ENCODE measurements at regions not wholly inside any gene's neighbourhood (a gene's known extent, or its start where the extent isn't known, plus 50 kb on each side); places are given as distances from the start of the nearest gene placed in this dataset.
A peak's percentile ranks its signal among the peaks of the same experiment; 100 is the strongest.
"Not testable (repeated sequence)": the region's sequence is repeated elsewhere in the genome, so short reads cannot be mapped to it uniquely, and the experiment has no call there.

DNA sequence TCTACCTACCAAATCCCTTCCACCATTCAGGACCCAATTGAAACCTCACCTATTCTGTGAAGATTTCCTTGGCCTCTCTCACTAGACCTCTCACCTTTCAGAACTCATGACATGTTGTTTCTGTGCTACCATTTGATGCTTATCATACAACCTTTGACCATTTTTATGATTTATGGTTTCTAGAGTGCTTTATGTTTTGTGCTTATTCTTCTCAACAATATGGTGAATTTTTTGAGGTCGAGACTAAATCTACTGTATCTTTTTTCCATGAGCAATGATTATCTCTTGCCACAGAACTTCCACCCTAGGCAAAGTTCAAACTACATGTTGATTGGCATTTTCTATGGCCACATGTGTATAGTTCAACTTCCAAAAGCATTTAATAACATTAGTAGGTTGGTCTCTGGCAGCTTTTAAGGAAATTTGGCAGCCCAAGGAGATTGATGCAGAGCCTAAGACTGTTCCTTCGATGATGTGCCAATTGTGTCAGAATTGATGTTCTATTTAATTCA, 84.9 kb downstream of the OLIG3 start:
- H3K27ac Mint-ChIP-seq = no peak overlapping the region
- H3K4me1 Mint-ChIP-seq (ENCODE audit: low read depth) = peaks cover 3% of the 10 kb centered on the region

DNA sequence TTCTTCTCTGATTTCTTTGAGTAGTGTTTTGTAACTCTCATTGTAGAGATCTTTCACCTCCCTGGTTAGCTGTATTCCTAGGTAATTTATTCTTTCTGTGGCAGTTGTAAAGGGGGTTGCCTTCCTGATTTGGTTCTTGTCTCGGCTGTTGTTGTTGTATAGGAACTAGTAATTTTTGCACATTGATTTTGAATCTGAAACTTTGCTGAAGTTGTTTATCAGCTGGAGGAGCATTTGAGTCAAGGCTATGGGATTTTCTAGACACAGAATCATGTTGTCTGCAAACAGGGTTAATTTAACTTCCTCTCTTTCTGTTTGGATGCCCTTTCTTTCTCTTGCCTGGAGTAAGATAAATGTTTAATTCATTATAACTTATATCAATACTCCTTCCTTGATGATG, 86.4 kb downstream of the OLIG3 start:
- Mint-ChIP-seq H3K27me3 (no peaks in the 10 kb centered on the region), H3K4me3 (no peak overlapping the region), H3K9me3 (ENCODE audit: low read depth) (peaks cover 17% of the 10 kb centered on the region), H3K4me1 (ENCODE audit: low read depth) (peaks cover 3% of the 10 kb centered on the region), H3K36me3 (no peaks in the 10 kb centered on the region), H3K27ac (no peak overlapping the region)

More for the DNA sequence above, 84.9 kb downstream of the OLIG3 start:
- Mint-ChIP-seq H3K4me3 (no peak overlapping the region), H3K27me3 (no peaks in the 10 kb centered on the region), H3K9me3 (ENCODE audit: low read depth) (peaks cover 17% of the 10 kb centered on the region), H3K36me3 (no peaks in the 10 kb centered on the region)

DNA sequence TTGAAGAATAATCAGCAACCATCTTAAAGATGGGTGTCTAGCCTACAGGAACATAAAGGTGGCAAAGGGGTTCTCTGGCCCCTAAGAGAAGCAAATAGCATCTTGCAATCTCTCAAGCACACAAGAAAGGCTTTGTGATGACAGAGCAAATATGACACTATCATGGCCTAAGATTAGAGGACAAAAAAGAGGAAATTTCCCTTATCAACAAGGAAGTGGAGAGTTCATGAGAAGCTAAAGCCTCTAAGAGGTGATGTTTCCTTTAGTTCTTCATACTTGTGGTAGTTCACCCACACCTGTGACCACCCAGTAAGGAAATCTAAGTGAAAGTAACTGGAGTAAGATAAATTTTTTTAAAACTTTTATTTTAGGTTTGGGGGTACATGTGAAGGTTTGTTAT, 88.4 kb downstream of the OLIG3 start:
- H3K27ac Mint-ChIP-seq = no peak overlapping the region
- H3K27me3 Mint-ChIP-seq = no peaks in the 10 kb centered on the region
- H3K4me1 Mint-ChIP-seq (ENCODE audit: low read depth) = peaks cover 3% of the 10 kb centered on the region
- peaks cover 17% of the 10 kb centered on the region for H3K9me3 Mint-ChIP-seq (ENCODE audit: low read depth)
- no peaks in the 10 kb centered on the region for H3K36me3 Mint-ChIP-seq
- H3K4me3 Mint-ChIP-seq = no peak overlapping the region

DNA sequence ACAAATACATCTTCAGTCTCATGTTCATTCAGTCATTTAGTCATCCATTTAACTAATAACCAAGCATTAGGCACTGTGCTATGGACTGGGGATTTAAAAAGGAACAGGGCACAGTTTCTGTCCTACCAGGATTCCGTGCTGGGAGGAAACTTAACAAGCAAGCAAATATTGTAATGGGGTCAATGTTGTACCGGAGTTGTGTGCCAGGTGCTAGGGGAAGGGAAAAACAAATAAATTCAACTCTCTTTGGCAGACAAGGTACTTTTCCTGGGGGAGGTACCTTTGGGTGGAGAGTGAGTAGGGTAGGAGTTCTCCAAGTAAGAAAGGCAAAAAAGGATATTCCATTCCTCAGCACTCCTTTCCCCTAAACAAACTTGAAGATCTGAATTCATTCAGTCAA, 90.3 kb downstream of the OLIG3 start:
- Mint-ChIP-seq H3K4me1 (ENCODE audit: low read depth) (peaks cover 3% of the 10 kb centered on the region), H3K36me3 (no peaks in the 10 kb centered on the region), H3K4me3 (no peak overlapping the region), H3K27me3 (no peaks in the 10 kb centered on the region), H3K27ac (no peak overlapping the region), H3K9me3 (ENCODE audit: low read depth) (peaks cover 17% of the 10 kb centered on the region)

DNA sequence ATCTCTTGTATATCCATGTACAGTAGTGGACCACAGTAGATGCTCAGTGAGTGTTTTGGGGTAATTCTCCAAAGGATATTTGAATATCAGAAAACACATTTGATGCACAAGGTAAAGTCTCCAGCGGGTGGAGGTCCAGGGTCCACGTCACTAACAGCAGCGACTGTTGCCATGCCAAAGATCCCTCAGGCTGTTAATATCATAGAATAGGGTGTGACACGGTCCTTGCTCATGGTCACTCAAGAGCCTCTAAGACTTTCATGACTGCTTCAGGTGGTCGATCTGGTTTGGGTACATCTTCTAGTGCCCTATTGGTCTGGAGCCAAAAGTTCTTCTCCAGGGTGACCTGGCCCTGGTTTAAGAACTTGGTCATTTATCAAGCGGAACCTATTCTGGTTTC, 90.8 kb downstream of the OLIG3 start:
- Mint-ChIP-seq H3K27ac (no peak overlapping the region), H3K4me1 (ENCODE audit: low read depth) (peaks cover 3% of the 10 kb centered on the region), H3K27me3 (no peaks in the 10 kb centered on the region), H3K9me3 (ENCODE audit: low read depth) (peaks cover 17% of the 10 kb centered on the region), H3K4me3 (no peak overlapping the region), H3K36me3 (no peaks in the 10 kb centered on the region)

DNA sequence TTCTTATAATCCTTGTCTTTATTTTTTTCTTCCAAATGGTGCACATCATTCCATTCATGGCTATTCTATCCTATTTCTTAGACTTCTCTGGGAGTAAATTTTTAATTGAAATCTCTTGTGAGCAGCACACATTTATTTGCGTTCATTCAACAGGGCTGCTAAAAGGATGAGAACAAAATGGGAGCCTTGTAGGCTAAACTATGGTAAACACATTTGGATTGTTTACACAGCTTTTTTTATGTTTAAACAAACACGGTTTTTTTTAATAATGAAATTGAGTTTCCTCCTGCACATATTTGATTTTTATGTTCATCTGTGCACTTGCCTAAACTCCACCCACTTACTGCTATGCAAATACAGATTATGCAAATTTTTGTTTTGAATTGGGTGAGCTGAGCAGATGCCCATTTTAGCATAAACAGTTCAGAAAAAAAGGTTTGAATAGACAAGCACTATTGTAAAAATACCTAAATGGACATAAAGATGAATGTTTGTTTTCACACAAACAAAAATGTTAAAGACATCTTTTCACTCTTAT, 92.0 kb downstream of the OLIG3 start:
- H3K27me3 Mint-ChIP-seq = no peaks in the 10 kb centered on the region
- no peaks in the 10 kb centered on the region for H3K36me3 Mint-ChIP-seq
- H3K4me1 Mint-ChIP-seq (ENCODE audit: low read depth) = peaks cover 3% of the 10 kb centered on the region
- no peak overlapping the region for H3K27ac Mint-ChIP-seq
- H3K9me3 Mint-ChIP-seq (ENCODE audit: low read depth) = peaks cover 9% of the 10 kb centered on the region
- H3K4me3 Mint-ChIP-seq = no peak overlapping the region

DNA sequence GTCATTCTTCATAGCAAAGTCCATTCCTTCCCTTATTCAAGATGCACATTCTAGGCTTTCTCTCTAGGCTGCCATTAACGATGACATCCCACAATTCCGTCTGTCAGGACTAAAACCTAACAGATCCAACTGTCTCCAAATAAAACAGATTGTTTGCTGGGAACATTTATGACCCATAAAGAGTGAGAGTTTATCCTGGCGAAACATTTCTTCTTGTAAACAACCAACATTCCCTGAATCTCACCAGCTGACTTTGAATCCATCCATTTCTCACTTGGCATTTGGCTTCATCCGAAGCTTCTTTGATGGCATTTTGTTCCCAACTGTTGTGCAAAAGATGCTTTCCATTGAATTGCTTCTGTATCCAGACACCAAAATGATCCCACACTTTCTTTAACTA, 93.1 kb downstream of the OLIG3 start:
- Mint-ChIP-seq H3K4me3 (no peak overlapping the region), H3K36me3 (no peaks in the 10 kb centered on the region), H3K4me1 (ENCODE audit: low read depth) (peaks cover 3% of the 10 kb centered on the region), H3K9me3 (ENCODE audit: low read depth) (no peaks in the 10 kb centered on the region), H3K27me3 (no peaks in the 10 kb centered on the region), H3K27ac (no peak overlapping the region)

DNA sequence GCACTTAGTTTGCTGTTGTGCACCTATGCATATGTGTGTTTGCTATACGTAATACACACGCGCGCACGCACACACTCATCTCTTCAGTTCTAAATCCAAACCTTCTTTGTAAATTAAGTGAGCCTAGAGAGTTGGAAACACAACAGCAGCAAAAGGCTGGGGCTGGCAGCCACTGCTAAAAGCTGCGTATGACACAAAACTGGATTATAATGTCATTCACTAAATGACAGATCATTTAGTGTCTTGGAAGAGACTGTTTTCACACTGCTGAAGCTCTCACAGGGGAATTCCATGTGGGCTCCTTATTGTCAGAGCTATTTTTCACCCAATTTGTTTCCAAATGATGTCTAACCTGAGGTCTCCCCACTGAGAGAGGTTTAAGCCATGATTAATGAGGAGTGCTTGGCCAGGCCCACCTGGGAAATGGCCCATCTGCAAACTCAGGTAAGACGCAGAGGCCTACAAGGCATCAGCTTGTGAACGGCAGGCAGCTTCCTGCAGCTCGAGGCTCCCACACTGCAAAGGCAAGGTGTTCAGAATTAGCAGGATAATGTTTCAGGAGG, 94.2 kb downstream of the OLIG3 start:
- H3K36me3 Mint-ChIP-seq = peaks cover 2% of the 10 kb centered on the region
- H3K27ac Mint-ChIP-seq = no peak overlapping the region
- H3K27me3 Mint-ChIP-seq = no peaks in the 10 kb centered on the region
- no peaks in the 10 kb centered on the region for H3K4me1 Mint-ChIP-seq (ENCODE audit: low read depth)
- no peak overlapping the region for H3K4me3 Mint-ChIP-seq
- H3K9me3 Mint-ChIP-seq (ENCODE audit: low read depth) = no peaks in the 10 kb centered on the region

DNA sequence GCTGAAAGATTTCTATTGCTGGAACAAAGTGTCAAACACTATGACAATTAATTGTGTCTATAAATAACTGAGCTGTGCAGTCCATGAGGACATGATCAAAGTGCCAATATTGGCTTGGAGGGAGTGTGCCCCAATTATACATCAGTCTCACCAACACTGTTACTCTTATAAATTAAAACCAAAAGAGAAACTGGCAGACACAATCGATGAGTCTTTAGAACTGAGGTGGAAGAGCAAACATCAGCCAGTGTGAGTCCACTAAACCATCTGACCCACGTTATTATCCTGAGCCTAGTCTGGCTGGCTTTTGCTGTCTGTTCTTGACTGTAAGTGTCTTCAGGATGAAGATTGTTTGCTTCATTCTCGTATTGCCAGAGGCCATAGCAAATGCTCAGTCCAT, 98.9 kb downstream of the OLIG3 start:
- peaks cover 24% of the 10 kb centered on the region for H3K4me1 Mint-ChIP-seq (ENCODE audit: low read depth)
- H3K27ac Mint-ChIP-seq = no peak overlapping the region

DNA sequence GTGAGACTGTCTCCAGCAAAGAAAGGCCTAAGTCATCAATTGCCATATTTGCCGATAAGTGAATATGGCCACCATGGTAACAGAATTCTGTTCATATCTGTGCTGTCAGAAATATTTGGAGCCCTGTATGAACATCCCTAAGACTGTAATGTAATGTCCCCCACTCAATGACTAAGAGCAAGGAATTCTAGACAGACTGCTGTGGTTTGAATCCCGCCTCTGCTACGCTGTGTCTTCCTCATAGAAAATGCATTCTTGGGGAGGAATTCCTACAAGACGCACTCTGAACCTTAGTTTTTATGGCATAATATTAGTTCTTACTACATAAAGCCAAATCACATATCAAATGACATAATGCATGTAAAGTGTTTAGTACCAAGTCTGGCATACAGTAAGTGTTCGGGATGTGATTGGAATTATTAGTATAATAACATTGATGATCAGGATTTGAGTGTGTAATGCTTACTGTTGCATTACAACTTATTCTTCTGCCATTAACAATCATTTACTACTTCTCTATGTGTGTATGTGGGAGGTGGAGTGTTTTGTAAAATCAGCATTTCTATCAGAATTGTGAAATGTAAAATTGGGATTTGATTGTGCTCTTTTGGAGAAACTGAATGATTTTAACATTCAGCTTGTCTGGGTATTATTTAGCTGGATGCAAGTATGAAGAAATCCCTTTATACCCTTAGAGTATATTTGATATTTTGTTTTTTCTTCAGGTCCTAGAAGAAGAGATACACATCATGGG, 103.0 kb downstream of the OLIG3 start:
- H3K4me1 Mint-ChIP-seq (ENCODE audit: low read depth) = peaks cover 60% of the 10 kb centered on the region

More for the DNA sequence above, 98.9 kb downstream of the OLIG3 start:
- H3K36me3 Mint-ChIP-seq = peaks cover 4% of the 10 kb centered on the region
- no peak overlapping the region for H3K4me3 Mint-ChIP-seq
- no peaks in the 10 kb centered on the region for H3K27me3 Mint-ChIP-seq
- no peaks in the 10 kb centered on the region for H3K9me3 Mint-ChIP-seq (ENCODE audit: low read depth)

DNA sequence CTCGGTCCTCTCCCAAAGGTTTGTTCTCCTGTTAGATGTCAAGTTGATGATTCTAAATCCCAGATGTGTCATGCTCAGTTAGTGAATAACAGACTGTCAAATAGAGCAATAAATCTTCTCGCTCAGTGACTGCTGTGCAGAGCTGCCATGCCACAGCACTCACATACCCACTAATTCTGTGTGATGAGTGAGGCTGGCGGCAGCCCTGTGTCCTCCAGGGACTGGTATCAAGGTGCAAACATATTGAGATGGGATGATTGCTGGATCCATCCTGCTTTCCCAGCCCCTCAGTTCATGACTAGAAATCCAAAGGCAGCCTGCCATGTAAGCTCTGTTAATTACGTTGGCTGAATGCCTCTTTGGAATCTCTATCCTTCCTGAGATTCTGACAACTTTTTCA, 103.9 kb downstream of the OLIG3 start:
- Mint-ChIP-seq H3K36me3 (peaks cover 8% of the 10 kb centered on the region), H3K27ac (peak overlapping the region; percentile 29), H3K4me3 (peak overlapping the region; percentile 63), H3K4me1 (ENCODE audit: low read depth) (peaks cover 67% of the 10 kb centered on the region), H3K9me3 (ENCODE audit: low read depth) (no peaks in the 10 kb centered on the region), H3K27me3 (no peaks in the 10 kb centered on the region)

More for the DNA sequence above, 103.0 kb downstream of the OLIG3 start:
- Mint-ChIP-seq H3K36me3 (peaks cover 4% of the 10 kb centered on the region), H3K27ac (no peak overlapping the region), H3K9me3 (ENCODE audit: low read depth) (no peaks in the 10 kb centered on the region), H3K4me3 (no peak overlapping the region), H3K27me3 (no peaks in the 10 kb centered on the region)

DNA sequence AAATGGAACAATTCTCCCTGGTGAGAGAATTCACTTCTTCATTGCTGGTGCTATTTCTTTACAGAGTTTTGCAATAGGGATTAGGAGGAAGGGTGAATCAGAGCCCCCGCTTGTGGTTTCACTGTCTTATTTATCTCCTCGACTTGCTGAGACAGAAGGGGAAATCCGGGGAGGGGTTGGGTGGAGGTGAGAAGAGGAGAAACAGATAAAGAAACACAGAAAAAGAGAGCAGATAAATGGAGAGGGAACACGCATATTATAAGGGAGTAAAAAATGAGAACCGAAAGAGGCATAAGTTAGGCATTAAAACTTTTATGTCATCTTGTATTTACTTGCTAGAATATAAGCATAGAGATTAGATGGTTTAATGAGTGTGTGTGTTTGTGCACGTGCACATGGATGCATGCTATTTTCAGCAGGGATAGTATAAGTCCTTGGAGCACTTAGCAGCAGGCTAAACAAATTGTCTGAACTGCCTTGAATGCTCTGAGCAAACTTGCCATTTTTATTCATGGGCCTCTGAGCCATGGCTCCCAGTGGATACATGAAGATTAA, 105.0 kb downstream of the OLIG3 start:
- H3K9me3 Mint-ChIP-seq (ENCODE audit: low read depth) = no peaks in the 10 kb centered on the region
- peaks cover 67% of the 10 kb centered on the region for H3K4me1 Mint-ChIP-seq (ENCODE audit: low read depth)
- peak overlapping the region; percentile 64 for H3K4me3 Mint-ChIP-seq
- H3K27ac Mint-ChIP-seq = peak overlapping the region; percentile 75
- no peaks in the 10 kb centered on the region for H3K27me3 Mint-ChIP-seq
- H3K36me3 Mint-ChIP-seq = peaks cover 3% of the 10 kb centered on the region

DNA sequence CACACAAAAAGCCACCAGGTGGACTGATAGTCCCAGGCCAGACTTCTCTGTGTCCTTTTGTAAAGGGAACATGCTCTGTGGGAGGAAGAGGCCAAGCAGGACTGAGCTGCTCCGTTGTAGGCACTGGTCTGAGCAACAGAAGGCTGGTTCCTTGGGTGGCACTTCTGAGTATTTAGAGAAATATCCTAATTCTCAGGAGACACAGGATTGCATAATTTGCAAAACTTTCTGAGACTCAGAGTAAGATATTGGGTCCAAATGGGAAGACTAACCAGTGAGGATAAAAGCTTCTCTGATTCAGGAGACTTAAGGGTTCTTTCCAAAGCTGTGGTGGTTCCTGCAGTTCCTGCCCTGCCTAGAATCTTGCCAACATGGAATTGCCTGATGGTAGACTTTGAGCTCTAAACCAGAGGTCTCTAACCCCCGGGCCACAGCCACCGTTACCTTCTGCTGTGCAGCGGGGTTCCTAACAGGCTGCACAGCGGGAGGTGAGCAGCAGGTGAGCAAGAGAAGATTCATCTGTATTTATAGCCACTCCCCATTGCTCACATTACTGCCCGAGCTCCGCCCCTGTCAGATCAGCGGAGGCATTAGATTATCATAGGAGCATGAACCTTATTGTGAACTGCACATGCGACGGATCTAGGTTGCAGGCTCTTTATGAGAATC, 107.0 kb downstream of the OLIG3 start:
- Mint-ChIP-seq H3K9me3 (ENCODE audit: low read depth) (no peaks in the 10 kb centered on the region), H3K27ac (no peak overlapping the region), H3K27me3 (no peaks in the 10 kb centered on the region), H3K36me3 (peaks cover 3% of the 10 kb centered on the region), H3K4me3 (no peak overlapping the region), H3K4me1 (ENCODE audit: low read depth) (peaks cover 67% of the 10 kb centered on the region)

DNA sequence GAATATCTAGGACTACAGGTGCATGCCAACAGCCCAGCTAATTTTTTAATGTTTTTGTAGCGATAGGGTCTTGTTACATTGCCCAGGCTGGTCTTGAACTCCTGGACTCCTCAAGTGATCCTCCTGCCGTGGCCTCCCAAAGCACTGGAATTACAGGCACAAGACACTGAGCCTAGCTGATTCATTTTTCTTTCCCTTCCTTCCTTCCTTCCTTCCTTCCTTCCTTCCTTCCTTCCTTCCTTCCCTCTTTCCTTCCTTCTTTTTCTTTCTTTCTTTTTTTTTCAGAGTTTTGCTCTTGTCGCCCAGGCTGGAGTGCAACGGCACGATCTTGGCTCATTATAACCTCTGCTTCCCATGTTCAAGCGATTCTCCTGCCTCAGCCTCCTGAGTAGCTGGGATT, 110.9 kb downstream of the OLIG3 start:
- H3K27ac Mint-ChIP-seq; H3K4me3 Mint-ChIP-seq; H3K27me3 Mint-ChIP-seq; H3K36me3 Mint-ChIP-seq; H3K9me3 Mint-ChIP-seq (ENCODE audit: low read depth): not testable (repeated sequence)
- peaks cover 32% of the 10 kb centered on the region for H3K4me1 Mint-ChIP-seq (ENCODE audit: low read depth)

DNA sequence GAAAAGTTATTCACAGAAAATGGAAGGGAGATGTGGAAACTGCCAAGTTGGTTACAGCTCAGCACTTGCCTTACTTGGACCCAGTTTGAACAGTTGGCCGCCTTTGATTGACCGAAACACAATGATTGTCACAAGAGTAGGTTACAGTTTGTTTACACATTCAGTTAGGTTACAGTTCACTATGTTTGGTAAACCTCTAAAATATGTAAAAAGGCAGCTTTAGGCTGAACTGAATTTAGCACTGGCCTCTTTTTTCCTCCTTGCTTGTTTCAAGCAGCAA, 116.2 kb downstream of the OLIG3 start:
- Mint-ChIP-seq H3K36me3 (peaks cover 3% of the 10 kb centered on the region), H3K4me1 (ENCODE audit: low read depth) (peaks cover 17% of the 10 kb centered on the region)

More for the DNA sequence above, 116.2 kb downstream of the OLIG3 start:
- no peak overlapping the region for H3K4me3 Mint-ChIP-seq
- no peaks in the 10 kb centered on the region for H3K27me3 Mint-ChIP-seq
- H3K9me3 Mint-ChIP-seq (ENCODE audit: low read depth) = no peaks in the 10 kb centered on the region
- no peak overlapping the region for H3K27ac Mint-ChIP-seq
